Bronchial epithelial cell (primary cell): ENCODE measurements at regions not wholly inside any gene's neighbourhood (a gene's known extent, or its start where the extent isn't known, plus 50 kb on each side); places are given as distances from the start of the nearest gene placed in this dataset.

ENCODE experiments used
- DNase-seq: peaks from one replicate; pipeline ENCODE4 v3.0.0-alpha.2; 2010; ENCODE audit warnings: low read depth
- FAIRE-seq: peaks from 2 replicates; lab custom pipeline; 2011; peaks lifted over from hg19 to GRCh38; lab: Jason Lieb, UNC
- H3K27me3 ChIP-seq: 2 replicates; pipeline ENCODE4 v1.5.1; 2011; ENCODE audit warnings: low read length; ENCODE audit not compliant: control insufficient read depth, insufficient read depth
- H3K36me3 ChIP-seq: 2 replicates; pipeline ENCODE4 v1.5.1; 2011; ENCODE audit warnings: low read length; ENCODE audit not compliant: control insufficient read depth, insufficient read depth
- H3K4me3 ChIP-seq: 2 replicates; pipeline ENCODE4 v1.5.1; 2011; ENCODE audit warnings: mild to moderate bottlenecking, low read depth, low read length, control low read depth
- TF ChIP-seq, protein P1 (sequence below): IDR thresholded peaks from 2 replicates; pipeline ENCODE4 v1.5.1; 2011; ENCODE audit warnings: mild to moderate bottlenecking, moderate library complexity, low read length, control low read depth, inconsistent platforms; ENCODE audit not compliant: insufficient read depth, severe bottlenecking

DNA sequence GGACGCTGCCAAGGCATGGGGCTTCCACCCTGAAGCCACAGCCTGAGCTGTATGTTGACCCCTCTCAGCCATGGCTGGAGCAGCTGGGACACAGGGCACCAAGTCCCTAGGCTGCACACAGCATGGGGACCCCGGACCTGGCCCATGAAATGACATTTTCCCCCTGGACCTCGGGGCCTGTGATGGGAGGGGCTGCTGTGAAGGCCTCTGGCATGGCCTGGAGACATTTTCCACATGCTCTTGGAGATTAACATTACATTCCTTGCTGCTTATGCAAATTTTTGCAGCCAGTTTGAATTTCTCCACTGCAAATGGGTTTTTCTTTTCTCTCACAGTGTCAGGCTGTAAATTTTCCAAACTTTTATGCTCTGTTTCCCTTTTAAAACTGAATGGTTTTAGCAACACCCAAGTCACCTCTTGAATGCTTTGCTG lies 463.6 kb downstream of the ZWINT start:
- Histone ChIP-seq H3K27me3 (no peaks in the 10 kb centered on the region), H3K36me3 (no peaks in the 10 kb centered on the region), H3K4me3 (no peak overlapping the region)
- no peak for FAIRE-seq
- TF ChIP-seq, protein P1, sequence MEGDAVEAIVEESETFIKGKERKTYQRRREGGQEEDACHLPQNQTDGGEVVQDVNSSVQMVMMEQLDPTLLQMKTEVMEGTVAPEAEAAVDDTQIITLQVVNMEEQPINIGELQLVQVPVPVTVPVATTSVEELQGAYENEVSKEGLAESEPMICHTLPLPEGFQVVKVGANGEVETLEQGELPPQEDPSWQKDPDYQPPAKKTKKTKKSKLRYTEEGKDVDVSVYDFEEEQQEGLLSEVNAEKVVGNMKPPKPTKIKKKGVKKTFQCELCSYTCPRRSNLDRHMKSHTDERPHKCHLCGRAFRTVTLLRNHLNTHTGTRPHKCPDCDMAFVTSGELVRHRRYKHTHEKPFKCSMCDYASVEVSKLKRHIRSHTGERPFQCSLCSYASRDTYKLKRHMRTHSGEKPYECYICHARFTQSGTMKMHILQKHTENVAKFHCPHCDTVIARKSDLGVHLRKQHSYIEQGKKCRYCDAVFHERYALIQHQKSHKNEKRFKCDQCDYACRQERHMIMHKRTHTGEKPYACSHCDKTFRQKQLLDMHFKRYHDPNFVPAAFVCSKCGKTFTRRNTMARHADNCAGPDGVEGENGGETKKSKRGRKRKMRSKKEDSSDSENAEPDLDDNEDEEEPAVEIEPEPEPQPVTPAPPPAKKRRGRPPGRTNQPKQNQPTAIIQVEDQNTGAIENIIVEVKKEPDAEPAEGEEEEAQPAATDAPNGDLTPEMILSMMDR, result no peak
- no peak for DNase-seq

DNA sequence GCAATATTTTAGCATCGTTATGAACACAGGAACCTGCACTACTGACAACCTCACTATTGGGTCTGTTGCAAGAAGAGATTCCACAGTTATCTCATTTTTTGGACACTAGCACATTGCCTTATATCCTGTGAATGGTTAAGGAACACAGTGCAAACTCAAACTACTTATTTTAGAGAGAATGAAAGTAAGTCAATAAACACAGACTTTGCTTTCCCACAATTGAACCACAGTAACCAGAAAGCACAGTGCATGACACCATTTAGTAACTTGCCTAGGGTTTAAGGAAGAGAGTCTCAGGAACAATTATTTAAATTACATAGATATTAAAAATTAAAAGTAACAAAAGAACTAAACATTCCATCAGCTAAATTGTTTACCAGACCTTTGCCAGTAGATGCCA lies 468.8 kb downstream of the ZWINT start:
- DNase-seq (no peak), FAIRE-seq (no peak)
- TF ChIP-seq, protein P1, result no peak
- no peaks in the 10 kb centered on the region for H3K36me3 ChIP-seq
- H3K4me3 ChIP-seq, result no peak overlapping the region
- H3K27me3 ChIP-seq, result no peaks in the 10 kb centered on the region

DNA sequence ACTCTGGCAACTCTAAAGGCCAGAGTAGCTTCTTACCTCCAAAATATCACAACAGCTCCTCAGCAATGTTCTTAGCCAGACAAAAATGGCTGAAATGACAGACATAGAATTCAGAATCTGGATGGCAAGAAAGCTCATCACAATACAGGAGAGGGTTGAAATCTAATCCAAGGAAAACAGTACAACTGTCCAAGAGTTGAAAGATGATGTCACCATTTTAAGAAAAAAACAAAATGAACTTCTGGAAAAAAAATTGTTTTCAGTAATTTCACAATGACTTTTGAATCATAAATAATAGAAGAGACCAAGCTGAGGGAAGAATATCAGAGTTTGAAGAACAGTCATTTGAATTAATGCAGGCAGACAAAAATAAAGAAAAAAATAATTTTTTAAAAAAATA lies 479.5 kb downstream of the ZWINT start:
- H3K4me3 ChIP-seq, result no peak overlapping the region
- FAIRE-seq (no peak), DNase-seq (no peak)
- no peaks in the 10 kb centered on the region for H3K36me3 ChIP-seq
- H3K27me3 ChIP-seq, result no peaks in the 10 kb centered on the region
- TF ChIP-seq, protein P1, result no peak

DNA sequence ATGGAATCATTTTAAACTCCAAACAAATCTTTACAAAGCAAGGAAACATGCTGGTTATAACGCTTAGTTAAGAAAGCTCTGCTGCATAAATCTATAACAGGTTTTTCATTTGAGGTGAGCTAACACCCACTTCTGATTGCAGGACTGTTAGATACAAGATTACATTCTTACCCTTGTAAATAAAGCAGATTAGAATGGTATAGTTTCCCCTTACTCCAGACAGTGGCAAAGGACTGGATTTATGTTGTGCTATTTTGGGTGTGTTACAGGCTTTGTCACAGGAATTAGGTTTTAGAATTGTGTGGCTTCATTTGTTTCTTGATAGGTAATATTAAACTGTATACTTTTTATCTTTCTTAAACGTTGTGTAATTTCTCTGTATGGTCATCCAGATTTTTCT lies 487.6 kb downstream of the ZWINT start:
- H3K4me3 ChIP-seq, result no peak overlapping the region
- FAIRE-seq, result no peak
- DNase-seq, result no peak
- H3K36me3 ChIP-seq, result no peaks in the 10 kb centered on the region
- TF ChIP-seq, protein P1, result no peak
- no peaks in the 10 kb centered on the region for H3K27me3 ChIP-seq

DNA sequence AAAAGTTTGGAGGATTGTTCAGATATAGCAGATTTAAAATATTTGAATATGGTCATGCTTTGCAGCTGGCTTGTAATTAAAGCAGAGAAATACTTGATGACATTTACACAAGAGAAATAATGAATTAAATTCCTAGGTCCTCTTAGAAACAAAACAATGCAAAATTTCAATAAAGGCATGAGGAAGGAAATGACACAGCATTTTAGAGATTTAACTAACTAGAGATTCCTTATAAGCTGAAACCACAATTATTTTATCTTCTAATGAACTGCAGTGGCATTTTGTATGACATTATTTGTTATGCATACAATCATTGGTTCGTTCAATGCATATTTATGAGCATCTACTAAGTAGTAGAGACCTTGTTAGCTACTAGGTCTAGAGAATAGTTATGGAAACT lies 490.9 kb downstream of the ZWINT start:
- Histone ChIP-seq H3K4me3 (no peak overlapping the region), H3K36me3 (no peaks in the 10 kb centered on the region), H3K27me3 (no peaks in the 10 kb centered on the region)
- DNase-seq (no peak), FAIRE-seq (no peak)
- TF ChIP-seq, protein P1, result no peak

DNA sequence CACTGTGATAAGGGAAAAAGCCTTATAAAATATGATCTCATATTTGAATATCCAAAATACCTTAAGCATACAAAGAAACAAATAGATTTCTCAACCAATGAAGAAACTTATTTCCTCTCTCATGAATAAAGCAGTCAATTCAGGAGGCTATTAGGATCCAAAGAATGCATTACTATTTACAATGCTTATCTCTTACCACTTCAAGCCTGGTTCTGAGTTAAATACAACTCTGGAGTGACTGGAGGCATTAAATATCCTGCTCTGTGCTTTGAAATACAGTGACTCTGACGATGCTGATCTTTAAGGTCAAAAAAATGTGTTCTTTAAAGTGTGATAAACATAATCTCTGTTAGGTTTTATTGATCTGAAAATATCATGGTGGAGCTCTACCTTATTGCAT lies 493.2 kb downstream of the ZWINT start:
- DNase-seq, result no peak
- H3K4me3 ChIP-seq, result no peak overlapping the region
- TF ChIP-seq, protein P1, result no peak
- no peaks in the 10 kb centered on the region for H3K36me3 ChIP-seq
- H3K27me3 ChIP-seq, result no peaks in the 10 kb centered on the region
- FAIRE-seq, result no peak
